ENCODE measurements at regions not wholly inside any gene's neighbourhood (a gene's known extent, or its start where the extent isn't known, plus 50 kb on each side); places are given as distances from the start of the nearest gene placed in this dataset.

DNA sequence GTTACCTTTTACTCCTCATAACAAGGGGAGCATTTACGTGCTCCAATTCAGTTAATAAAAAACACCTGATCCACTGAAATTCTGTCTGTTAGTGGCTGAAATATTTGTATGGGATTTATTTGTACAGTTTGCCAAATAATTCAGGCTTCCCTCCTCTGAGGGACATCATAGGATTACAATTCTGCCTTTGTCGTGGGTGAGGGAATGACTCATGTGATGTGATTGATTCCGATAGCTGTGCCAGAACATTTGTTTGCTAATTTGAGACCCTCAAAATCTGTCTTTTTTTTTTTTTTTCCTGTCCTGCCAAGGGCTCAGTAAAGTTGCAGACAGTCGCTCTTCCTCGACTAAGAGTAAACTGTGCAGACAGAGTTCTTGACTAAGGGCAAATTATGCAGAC lies 612.6 kb upstream of the CDH2 start:
- TF ChIP-seq EZH2 (IDR thresholded peaks at IDR 0.05; ENCODE audit: low read depth, low read length, severe bottlenecking) (no peak), SIN3A (conservative IDR thresholded peaks at IDR 0.05 in 1 of 2, IDR thresholded peaks at IDR 0.05 in 1 of 2; ENCODE audit: low read depth in 1 of 2, low read length in 2 of 2) (no peak), NRF1 (IDR thresholded peaks at IDR 0.05; ENCODE audit: low read depth, low read length) (no peak), POLR2A (IDR thresholded peaks at IDR 0.05; ENCODE audit: control extremely low read depth in 1 of 2, low read depth in 2 of 2, low read length in 2 of 2) (no peak), RNF2 (IDR thresholded peaks at IDR 0.05; ENCODE audit: borderline replicate concordance, low read depth, low read length, missing control alignments, poor library complexity, severe bottlenecking) (no peak), MAFK (IDR thresholded peaks at IDR 0.05; ENCODE audit: low read depth, low read length) (no peak), POLR2AphosphoS5 (IDR thresholded peaks at IDR 0.05; ENCODE audit: low read depth, low read length) (no peak), RAD21 (IDR thresholded peaks at IDR 0.05 in 1 of 2, conservative IDR thresholded peaks at IDR 0.05 in 1 of 2; ENCODE audit: low read depth in 2 of 2, low read length in 2 of 2) (no peak), EGR1 (IDR thresholded peaks at IDR 0.05; ENCODE audit: borderline replicate concordance, low read depth, low read length) (no peak)
- TF ChIP-seq, protein P1, sequence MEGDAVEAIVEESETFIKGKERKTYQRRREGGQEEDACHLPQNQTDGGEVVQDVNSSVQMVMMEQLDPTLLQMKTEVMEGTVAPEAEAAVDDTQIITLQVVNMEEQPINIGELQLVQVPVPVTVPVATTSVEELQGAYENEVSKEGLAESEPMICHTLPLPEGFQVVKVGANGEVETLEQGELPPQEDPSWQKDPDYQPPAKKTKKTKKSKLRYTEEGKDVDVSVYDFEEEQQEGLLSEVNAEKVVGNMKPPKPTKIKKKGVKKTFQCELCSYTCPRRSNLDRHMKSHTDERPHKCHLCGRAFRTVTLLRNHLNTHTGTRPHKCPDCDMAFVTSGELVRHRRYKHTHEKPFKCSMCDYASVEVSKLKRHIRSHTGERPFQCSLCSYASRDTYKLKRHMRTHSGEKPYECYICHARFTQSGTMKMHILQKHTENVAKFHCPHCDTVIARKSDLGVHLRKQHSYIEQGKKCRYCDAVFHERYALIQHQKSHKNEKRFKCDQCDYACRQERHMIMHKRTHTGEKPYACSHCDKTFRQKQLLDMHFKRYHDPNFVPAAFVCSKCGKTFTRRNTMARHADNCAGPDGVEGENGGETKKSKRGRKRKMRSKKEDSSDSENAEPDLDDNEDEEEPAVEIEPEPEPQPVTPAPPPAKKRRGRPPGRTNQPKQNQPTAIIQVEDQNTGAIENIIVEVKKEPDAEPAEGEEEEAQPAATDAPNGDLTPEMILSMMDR (IDR thresholded peaks at IDR 0.05; ENCODE audit: control extremely low read depth in 1 of 3, insufficient read depth in 1 of 3, low read depth in 1 of 3, low read length in 3 of 3), result no peak
- TF ChIP-seq, protein P2, sequence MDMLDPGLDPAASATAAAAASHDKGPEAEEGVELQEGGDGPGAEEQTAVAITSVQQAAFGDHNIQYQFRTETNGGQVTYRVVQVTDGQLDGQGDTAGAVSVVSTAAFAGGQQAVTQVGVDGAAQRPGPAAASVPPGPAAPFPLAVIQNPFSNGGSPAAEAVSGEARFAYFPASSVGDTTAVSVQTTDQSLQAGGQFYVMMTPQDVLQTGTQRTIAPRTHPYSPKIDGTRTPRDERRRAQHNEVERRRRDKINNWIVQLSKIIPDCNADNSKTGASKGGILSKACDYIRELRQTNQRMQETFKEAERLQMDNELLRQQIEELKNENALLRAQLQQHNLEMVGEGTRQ (IDR thresholded peaks at IDR 0.05; ENCODE audit: low read length), result no peak
- TF ChIP-seq, protein P3, sequence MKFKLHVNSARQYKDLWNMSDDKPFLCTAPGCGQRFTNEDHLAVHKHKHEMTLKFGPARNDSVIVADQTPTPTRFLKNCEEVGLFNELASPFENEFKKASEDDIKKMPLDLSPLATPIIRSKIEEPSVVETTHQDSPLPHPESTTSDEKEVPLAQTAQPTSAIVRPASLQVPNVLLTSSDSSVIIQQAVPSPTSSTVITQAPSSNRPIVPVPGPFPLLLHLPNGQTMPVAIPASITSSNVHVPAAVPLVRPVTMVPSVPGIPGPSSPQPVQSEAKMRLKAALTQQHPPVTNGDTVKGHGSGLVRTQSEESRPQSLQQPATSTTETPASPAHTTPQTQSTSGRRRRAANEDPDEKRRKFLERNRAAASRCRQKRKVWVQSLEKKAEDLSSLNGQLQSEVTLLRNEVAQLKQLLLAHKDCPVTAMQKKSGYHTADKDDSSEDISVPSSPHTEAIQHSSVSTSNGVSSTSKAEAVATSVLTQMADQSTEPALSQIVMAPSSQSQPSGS (IDR thresholded peaks at IDR 0.05; ENCODE audit: low read length), result no peak
- TF ChIP-seq, protein P4, sequence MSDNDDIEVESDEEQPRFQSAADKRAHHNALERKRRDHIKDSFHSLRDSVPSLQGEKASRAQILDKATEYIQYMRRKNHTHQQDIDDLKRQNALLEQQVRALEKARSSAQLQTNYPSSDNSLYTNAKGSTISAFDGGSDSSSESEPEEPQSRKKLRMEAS (IDR thresholded peaks at IDR 0.05), result no peak
